T-helper 2 cell treated with Interferon-gamma antibody and Interleukin-4, amounts not matched to agents 100 ng/mL and 5 ng/mL, for 36 hours (primary cell): ENCODE measurements at regions not wholly inside any gene's neighbourhood (a gene's known extent, or its start where the extent isn't known, plus 50 kb on each side); places are given as distances from the start of the nearest gene placed in this dataset.

Experiments used
- intact Hi-C: fragments of 100-400 bp; cut with micrococcal nuclease; formaldehyde crosslinking; loops from one replicate; pipeline ENCODE4 v1.15.1; 2023

DNA sequence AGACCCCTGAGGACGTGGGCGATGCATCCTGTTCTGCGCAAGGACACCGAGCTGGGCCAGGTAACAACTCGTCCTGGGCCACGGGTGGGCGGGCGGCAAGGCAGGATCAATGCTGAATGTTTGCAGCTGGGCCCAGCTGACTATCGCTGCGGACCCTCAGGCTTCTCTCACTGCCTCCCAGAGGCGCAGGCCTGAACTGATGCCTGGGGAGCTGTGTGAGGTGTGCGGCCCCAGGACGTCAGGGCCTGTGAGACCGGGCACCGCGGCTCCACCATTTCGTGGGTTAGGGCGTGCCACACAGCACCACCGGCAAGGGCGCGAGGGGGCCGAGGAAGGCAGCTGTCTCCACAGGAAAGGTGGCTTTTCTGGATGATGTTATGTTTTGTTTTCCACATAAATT is 307.4 kb downstream of the NDUFA10 start:
- intact Hi-C loops, result no loop called here

DNA sequence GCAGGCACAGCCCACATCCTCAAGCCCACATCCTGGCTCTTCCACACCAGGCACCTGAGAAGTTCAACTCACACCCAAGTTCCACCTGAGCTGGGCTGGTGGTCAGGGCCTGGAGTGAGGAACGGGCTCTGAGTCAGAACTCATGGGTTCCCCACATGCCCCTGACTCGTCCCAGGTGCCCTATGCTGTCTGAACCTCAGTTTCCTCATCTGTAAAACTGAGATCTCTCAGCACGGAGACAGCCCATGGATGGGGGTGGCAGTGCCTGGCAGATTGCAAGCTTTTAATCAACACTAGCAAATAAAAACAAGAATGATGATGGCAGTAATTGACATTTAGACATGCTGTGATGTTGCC is 307.8 kb downstream of the NDUFA10 start:
- intact Hi-C loops, result no loop called here

DNA sequence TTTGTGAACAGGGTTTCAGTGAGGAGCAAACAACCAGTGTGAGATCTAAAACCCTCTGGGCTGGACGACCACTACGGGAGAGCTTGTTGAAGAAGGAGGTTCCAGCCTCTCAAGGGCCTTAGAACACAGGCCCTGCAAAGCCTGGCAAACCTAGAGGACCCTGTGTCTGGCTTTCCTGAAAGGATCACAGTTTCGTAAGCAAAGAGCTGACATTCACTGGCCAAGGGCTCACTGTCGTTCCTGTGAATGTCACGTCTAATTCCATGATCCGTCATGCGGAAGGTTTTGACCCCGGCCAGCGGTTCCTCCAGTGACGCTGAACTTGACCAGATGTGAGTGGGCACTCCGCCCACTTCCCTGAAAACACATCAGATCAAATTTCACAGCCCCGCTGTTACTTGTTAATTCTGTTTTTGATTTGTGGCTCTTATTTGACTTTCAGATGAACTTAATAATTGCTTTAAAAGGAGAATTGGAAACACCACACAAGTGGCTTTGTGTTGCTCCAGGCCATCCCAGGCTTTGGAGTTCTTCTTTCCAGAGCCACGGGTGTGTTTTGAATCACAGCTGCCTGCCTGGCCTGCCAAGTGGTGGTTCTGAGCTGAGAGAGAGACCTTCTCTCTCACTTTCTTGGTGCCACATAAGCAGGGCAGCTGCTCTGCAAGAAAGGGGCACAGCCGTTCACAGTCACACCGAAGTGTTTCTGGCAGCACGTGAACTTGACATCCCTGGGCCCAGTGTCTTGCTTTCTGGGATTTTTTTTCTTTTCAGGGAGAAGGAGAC is 308.4 kb downstream of the NDUFA10 start:
- intact Hi-C loops, result no loop called here

DNA sequence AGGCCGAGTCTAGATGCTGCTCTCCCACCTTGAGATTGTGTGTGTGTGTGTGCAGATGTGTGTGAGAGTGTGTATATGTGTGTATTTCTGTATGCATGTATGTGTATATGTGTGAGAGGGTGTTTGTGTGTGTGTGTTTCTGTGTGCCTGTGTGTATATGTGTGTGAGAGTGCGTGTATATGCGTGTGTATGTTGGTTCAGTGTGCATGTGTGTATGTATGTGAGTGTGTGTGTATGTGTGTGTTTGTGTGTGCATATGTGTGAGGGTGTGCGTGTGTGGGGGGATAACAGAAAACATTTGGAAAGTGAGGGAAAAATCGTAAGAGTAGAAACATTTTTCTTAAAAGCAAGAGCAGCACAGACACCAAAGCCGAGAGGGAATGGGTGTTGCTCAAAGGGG is 309.1 kb downstream of the NDUFA10 start:
- intact Hi-C loops, result no loop called here

DNA sequence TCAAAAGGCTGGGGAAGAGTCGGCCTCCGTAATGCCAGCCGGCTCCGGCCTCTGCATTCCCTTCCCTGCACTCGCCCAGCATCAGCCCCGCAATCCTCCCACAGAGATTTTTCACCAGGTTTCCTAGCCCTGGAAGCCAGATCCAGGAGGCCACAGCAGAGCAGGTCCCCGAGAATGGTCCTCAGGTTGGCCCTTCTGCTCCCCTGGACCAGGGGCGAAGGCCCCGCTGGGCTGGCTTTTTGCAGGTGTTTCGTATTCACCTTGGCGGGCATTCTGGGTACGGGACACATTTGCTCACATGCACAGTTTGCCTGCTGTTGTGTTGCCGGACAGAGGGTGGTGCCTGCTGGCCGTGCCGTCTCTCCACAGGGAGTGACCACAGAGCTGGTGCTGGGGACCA is 309.5 kb downstream of the NDUFA10 start:
- intact Hi-C loops, result no loop called here

DNA sequence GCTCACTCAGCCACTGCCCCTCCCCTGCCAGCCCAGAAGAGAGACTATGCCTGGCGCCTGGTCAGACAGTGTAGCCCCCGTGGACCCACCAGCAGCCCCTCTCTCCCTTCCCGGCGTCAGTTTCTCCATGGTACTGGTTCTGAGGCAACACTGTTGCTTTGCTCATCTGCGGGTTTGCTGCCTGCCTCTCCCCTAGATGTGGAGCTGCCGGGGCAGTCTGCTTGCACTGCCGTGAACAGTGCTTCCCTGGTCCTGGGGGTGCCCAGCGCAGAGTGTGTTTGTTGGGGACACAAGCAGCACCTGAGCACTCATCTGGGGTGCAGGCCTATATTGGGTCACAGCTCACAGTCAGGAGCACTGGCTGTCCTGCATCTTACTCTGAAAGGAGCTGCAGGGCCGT is 309.9 kb downstream of the NDUFA10 start:
- intact Hi-C loops, result no loop called here

DNA sequence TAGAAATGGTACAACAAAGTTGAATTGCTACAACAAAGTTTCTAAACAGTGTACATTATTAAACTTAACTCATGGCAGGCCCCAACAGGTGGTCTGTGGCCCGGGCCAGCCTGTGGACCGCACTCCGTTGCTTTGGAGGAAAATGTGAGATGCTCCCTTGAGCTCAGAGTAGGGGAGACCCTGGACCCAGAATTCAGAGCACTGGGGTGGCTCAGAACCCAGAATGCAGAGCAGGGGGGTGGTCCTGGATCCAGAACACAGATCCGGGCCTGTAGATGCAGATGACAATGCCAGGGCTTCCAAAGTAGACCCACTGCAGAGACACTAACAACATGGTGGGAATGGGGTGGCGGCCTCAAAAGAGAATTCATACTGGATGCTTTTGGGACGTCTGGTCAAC is 311.0 kb downstream of the NDUFA10 start:
- intact Hi-C loops, result no loop called here

DNA sequence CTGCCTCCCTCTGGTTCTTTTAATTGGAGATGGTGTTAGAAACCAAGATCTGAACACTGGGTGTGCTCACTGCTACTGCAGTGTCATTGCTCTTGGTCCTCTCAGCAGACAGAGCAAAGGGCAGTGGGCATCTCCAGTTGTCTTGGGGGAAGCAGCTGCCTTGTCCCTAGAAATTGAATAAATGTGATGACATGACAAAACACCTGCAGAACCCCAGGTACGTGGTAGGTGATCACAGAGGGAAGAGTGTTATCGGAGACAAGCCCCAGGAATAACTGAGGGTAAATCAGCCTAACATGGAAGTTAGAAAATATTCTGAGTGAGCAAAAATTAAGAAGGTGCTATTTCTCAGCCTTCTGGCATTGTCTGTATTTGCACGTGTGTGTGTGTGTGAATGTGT is 311.9 kb upstream of the HDAC4 start:
- intact Hi-C loops, result no loop called here

DNA sequence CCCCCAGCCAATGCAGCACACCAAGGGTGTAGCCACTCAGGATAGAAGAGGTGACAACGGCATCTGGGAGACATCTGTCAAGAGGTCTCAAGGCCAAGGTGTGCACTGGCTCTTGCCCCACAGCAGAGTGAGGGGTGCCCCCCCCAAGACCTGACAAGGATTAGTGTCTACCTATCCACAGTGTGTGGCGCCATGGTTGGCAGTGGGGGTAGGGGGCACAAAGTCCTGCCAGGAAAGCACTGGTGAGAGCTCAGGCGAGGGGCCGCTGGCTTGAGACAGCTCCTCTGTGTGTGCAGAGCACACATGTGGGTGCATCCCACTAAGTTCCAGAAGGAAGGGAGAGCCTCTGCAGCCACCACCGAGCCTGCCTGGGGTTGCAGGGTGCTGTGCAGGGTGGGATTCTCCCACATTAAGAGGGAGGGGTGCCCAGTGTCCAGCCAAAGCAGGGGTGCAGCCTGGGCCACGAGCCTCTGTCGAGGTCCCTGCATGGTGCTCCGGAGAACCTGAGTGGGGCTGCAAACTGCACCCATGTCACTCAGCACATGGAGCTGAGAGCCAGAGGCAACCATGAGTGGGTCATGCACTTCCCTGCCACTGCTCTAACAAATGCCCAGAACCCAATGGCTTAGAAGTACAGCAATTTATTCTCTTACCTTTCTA is 311.2 kb upstream of the HDAC4 start:
- intact Hi-C loops, result no loop called here

DNA sequence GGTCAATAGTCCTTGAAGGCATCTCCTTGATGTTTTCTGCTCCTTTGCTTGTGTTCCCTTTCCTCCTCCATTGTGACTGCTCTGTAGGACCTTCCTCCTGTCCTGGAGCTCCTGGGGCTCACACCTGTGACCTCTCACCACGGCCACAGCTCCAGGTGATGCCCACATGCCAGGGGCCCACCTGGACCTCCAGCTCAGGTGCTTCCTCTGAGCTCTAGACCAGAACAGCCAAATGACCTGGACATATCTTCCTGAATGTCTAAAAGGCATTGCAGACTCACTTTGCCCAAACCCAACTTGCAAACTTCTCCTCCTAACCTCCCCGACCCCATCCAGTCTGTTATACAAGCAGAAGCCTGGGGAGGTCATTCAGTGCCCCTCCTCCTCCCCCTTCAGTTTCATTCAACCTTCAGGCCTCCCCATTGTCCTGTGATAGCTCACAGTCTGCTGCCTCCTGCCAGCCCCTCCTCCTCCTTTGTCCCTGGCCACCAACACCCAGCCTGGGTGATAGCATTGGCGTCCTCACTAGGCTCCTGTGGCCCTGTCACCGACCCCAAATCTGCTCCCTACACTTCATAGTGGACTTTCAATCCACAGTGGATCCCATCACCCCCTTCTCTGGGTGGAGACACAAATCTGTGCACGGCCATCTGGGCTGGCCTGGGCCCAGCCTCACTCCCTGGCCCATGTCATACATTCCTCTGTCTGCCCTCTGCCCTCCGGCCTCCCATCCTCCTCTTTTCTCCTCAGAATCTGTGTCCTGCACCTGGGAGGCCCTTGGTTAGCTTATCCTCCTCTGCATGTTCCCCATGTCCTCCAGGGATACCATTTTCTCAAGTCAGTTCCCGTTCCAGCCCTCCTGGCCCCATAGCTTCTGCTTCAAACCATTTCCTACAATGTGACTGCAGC is 310.4 kb upstream of the HDAC4 start:
- intact Hi-C loops, result no loop called here

DNA sequence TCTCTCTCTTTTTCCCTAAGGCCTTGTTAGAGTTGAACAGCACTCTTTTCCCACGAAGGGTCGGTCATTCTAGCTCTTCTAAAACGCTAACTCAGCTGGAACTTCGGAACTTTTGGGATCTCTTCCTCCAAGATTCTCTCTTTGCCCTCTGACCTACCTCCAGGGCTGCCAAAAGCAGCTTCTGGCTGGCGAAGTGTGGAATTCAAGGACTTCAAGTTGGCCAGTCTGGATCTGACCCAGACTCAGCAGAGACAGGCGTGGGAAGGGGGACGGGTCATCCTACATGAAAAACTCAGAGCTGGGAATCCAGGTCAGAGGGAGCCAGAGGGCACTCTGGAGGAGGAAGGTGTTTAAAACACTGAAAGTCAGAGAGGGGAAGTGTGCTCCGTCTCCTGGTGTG is 305.5 kb upstream of the HDAC4 start:
- intact Hi-C loops, result no loop called here

DNA sequence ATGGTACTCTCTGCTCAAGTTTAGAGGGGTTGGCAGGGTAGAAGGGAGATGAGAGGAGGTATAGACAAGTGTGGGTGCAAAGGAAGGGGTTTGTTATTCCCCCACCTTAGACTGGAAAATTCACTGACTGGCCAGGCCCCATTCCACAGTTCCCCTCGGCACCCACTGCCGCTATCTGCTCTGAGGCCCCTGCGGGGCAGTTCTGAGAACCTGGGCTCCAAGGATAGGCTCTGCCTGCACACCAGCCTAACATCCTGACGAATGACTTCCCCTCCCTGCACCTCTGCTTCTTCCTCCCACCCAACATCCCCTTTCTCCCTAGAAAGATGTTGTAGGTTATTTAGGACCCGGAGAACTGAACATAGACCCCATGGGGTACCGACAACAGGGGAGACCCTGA is 303.9 kb upstream of the HDAC4 start:
- intact Hi-C loops, result no loop called here

DNA sequence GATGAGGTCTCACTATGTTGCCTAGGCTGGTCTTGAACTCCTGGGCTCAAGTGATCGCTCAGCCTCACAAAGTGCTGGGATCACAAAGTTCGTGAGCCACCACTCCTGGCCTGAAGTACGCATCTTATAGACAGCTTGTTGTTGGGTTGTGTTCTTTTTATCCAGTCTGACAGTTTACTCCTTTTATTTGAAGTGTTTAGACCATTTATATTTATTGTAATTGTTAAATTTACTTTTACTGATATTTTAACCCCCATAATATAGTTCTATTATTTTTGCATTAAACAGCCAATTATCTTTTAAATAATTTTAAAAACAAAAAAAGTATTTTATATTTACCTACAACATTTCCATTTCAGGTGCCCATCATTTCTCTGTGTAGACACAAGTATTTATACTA is 303.0 kb upstream of the HDAC4 start:
- intact Hi-C loops, result no loop called here

DNA sequence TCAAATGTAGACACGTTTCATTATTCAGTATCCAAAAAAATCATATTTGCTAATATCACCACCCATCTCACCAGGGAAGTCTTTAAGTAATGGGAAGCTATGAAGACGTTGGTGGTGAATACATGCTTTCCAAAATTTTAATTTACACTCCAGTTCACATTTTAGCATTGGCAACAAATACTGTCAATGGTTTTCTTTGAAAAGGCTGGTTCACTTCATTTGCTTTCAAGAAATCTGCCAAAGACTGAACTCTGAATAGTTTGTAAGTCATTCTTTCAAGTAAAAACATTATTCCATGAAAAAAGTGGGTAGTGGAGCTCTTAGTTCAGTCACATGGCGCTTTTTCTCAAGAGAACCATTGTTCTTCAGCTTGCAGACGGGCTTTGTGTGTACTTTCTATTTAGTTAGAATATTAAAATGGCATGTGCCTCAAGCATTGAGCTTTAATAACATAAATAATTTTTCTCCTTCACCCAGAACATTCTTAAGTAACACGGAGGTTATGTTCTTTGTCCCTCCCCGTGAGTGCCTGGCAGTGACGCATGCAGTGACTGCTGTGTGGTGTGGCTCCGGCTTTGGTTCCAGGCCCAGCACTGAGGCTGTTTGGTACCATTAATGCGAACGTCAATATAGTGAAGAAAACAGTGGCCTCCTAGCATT is 300.0 kb upstream of the HDAC4 start:
- intact Hi-C loops, result no loop called here

DNA sequence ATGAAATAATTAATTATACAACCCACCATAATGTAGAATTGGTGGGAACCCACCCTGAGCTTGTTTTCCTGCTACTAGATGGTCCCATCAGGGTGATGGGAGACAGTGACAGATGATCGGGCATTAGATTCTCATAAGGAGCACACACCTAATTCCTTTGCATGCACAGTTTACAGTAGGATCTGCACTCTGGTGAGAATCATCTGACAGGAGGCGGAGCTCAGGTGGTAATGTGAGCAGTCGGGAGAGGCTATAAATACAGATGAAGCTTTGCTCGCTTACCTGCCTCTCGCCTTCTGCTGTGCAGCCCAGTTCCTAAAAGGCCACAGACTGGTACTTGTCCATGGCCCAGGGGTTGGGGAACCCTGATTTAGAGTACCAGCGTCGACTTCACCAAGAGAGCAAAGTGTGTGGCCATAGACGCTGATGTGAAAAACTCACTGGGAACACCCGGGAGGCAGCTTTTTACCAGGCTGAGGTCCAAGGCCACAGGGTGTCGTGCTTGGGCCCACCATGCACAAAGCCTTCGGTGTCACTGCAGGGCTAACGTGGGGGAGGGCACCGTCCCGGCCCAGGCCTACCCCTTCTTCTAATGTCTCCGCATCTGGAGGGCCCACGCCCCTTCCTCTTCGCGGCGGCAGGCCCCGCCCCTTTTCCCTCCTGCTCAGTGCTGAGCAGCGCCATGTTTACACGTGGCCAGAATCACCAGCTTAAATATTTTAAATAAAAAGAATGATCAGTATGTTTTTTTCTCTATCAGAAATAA is 296.8 kb upstream of the HDAC4 start:
- intact Hi-C loops, result no loop called here

DNA sequence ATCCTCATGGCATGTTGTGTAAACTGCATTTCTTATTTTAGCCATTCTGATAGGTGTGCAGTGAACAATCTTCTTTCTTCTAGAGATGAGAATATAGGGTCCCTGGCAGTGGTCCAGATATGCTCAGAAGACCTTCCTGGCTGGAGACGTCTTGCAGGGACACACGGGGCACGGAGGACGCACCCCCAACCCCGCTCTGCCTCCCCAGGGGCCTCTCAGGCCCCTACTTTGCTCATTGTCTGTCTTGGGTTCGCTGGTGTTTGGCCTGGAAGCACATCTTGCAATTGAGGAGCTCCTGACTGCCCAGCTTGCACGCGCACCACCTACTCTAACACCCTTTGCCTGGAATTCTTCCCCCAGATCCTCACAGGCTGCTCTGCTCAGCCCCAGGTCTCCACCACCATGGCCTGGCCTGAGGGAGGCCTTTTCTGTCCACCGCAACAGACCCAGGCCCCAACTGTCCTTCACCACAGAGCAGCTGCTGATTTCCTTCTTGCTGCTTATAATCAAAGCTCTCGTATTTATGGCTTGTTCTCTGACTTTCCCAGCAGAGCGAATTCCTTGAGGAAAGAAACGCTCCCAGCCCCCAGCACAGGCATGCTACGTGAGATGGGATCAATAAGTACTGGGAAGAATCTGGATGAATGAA is 295.9 kb upstream of the HDAC4 start:
- intact Hi-C loops, result no loop called here

DNA sequence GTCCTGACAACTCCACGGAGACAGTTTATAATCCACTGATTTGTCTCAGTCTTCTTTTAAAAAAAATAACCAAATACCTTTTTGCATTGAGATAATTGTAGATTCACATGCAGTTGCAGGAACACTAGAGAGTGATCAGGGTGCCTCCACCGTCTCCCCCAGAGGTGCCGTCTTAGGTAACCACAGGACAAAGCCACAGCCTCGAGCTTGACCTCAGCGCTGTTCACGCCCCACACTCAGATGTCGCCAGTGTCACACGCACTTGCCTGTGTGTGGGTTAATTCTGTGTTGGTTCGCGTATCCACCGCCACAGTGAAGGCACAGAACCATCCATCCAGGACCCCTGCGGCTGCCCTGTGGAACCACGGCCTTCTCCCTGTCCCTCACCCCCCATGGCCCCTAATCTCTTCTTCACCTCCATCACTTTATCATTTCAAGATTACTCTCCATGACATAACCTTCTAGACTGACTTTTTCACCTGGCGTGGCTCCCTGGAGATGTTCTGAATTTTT is 295.0 kb upstream of the HDAC4 start:
- intact Hi-C loops, result no loop called here

DNA sequence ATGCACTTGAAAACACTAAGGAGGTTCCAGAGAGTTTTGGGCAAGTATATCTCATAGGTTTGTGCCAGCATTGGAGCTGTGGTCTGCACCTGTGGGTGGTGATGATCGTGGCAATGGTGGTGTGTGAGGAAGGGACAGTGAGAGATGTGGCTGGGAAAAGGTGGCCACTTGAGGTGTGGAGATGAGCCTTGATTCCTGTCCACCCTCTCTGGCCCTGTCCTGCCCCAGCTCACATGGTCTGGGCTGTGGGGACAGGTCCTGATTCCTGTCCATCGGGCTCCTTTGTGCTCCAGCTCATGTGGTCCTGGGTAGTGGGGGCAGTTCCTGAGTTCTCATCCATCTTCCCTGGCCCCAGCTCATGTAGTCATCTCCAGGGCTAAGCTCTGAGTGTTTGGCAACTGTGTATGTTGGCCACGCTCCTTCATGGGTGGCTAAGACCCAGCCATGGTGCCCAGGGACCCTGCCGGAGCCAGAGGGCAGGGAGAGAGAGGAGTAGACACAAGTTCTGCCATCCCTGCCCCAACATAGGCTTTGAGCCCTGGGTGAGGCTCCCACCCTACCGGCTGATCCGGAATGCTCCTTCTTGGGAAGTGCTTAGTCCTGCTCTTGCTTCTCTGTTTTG is 294.4 kb upstream of the HDAC4 start:
- intact Hi-C loops, result no loop called here

DNA sequence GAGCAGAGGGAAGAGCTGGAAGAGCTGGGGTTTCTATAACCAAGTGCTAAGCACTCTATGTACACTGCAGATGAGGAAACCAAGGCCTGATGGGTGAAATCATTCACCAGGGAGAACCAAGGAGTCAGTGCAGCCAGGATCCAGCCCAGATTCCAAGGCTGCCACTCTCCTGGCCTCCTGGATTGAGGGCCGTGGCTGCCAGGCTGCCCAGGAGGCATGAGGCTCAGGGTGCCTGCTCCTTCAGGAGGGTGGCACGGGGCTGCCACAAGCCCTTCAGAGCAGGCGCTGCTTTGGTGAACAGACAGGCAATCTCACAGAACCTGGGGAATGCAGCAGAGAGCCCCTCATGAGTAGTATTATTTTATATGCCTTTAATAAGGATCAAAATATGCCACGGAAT is 293.7 kb upstream of the HDAC4 start:
- intact Hi-C loops, result no loop called here
